ENCODE measurements at regions not wholly inside any gene's neighbourhood (a gene's known extent, or its start where the extent isn't known, plus 50 kb on each side); places are given as distances from the start of the nearest gene placed in this dataset.

DNA sequence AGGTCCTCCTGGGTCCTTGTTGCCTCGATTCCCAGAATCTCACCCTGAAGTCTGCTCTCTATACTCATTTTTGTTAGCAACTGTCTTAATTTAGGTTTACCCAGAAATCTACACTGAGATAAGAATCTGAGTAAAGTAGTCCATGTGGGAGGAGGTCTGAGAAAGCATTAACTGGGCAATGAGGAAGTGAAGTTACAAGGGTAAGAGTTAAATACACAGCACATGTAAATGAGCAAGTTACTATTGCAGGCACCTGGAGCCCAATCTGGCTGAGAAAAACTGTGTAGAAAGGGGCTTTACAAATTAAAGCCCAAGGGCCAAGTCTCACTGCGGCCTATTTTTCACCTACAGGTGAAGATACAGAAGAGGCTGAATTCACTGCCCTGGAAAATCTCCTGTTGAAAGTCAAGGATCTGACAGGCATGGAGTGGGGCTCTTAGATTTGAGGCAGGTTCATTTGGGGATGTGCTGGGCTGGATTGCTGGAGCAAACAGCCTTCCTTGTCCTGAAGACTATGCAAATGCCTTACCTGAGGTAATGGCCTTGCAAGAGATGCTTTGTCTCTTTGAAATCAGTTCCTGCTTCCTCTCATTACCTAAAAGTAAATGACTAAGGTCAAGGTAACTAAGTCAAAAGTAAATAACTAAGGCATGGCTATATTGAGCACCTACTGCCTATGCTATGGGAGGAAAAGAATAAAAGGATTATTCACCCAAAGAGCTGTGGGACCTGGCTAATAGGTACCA is 84.4 kb upstream of the DYNAP start:
- no peak for TF ChIP-seq POLR2AphosphoS5 (IDR thresholded peaks at IDR 0.05)
- no peak for TF ChIP-seq EP300 (IDR thresholded peaks at IDR 0.05)
